ENCODE measurements at regions not wholly inside any gene's neighbourhood (a gene's known extent, or its start where the extent isn't known, plus 50 kb on each side); places are given as distances from the start of the nearest gene placed in this dataset.

DNA sequence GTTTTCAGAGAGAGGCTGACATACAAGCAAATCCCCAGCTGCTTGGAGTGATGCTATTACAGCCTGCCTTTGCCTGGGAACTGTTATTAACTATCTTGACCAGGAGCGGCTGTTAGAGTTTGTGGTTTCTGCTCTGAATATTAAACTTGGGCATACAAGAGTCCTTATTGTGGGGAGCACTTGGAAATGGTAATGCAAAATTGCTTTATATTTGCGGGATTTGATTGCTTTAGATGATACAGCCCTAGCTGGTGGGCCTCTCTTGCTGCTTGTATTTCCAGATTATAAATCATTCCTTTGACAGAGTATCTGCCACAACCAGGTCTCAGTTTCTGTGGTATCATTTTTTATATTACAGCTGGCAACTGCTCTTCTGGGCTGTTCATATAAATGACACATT is 101.9 kb upstream of the FAM204A start:
- TF ChIP-seq, protein P1, sequence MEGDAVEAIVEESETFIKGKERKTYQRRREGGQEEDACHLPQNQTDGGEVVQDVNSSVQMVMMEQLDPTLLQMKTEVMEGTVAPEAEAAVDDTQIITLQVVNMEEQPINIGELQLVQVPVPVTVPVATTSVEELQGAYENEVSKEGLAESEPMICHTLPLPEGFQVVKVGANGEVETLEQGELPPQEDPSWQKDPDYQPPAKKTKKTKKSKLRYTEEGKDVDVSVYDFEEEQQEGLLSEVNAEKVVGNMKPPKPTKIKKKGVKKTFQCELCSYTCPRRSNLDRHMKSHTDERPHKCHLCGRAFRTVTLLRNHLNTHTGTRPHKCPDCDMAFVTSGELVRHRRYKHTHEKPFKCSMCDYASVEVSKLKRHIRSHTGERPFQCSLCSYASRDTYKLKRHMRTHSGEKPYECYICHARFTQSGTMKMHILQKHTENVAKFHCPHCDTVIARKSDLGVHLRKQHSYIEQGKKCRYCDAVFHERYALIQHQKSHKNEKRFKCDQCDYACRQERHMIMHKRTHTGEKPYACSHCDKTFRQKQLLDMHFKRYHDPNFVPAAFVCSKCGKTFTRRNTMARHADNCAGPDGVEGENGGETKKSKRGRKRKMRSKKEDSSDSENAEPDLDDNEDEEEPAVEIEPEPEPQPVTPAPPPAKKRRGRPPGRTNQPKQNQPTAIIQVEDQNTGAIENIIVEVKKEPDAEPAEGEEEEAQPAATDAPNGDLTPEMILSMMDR (IDR thresholded peaks at IDR 0.05; ENCODE audit: low read depth, low read length, poor library complexity, severe bottlenecking), result no peak
- no peak for TF ChIP-seq EZH2phosphoT487 (IDR thresholded peaks at IDR 0.05; ENCODE audit: borderline replicate concordance, low read length)
